ENCODE measurements at regions not wholly inside any gene's neighbourhood (a gene's known extent, or its start where the extent isn't known, plus 50 kb on each side); places are given as distances from the start of the nearest gene placed in this dataset.

DNA sequence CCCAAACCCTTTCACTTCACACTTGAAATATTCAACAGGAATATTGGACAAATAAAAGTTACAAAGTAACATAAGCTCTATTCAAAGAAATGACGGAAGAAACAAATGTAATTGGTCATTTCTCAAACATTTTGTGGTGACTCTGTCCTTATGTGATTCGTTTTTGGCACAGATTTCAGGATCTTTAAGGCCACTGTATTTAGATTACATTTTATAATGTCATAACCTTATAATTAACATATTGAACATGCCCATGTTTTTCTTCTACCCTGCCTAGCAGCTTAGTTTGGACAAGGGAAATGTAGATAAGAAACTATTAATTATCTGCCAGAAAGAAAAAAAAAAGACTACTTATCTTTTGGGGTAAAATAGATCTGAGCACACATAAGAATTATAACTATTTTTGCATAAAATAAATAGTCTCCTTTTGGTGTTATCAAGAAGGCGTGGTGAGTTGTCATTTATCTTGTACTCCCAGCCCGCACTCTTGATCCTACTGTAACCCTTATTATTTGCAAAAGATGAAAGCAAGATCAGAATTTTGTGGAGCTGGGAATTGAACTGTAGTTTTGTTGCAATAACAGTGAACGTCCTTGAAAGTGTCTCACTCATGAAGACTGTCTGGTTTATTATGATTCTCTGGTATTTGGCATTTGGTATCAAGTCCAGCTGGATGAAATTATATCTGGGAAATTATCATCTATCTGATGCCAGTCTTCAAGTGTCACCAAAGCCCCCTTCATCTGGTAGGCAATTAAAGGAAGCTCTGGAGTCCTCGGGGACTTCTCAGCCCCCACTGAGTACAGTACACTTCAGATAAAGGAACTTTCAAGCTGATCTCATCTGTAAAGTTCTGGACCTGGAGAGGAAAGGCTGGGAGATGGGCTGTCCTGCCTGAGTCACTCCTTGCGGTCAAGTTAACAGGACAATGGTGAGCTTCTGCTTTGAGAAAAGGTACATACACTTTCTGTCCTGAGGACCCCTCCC is 175.7 kb upstream of the INHBA start:
- Histone ChIP-seq H3K27me3 (ENCODE audit: control insufficient read depth in 1 of 2, insufficient read depth in 2 of 2, low read length in 2 of 2) (no peaks in the 10 kb centered on the region), H3K9ac (ENCODE audit: insufficient read depth, low read depth, low read length) (no peak overlapping the region), H2AFZ (ENCODE audit: low read length) (no peak overlapping the region), H3K4me1 (ENCODE audit: insufficient read depth, low read length) (no peaks in the 10 kb centered on the region), H3K4me3 (replicated peaks in 1 of 3; ENCODE audit: insufficient read depth in 1 of 3, low read depth in 2 of 3, low read length in 3 of 3) (no peak overlapping the region), H4K20me1 (ENCODE audit: insufficient read depth, low read length) (no peaks in the 10 kb centered on the region), H3K27ac (ENCODE audit: extremely low read length, insufficient read depth, low read length) (no peak overlapping the region), H3K4me2 (ENCODE audit: low read depth, low read length) (no peak overlapping the region), H3K79me2 (ENCODE audit: insufficient read depth, low read length) (no peaks in the 10 kb centered on the region), H3K36me3 (replicated peaks in 1 of 2; ENCODE audit: control insufficient read depth in 1 of 2, insufficient read depth in 2 of 2, low read length in 2 of 2) (no peaks in the 10 kb centered on the region), H3K9me3 (ENCODE audit: low read length) (no peaks in the 10 kb centered on the region)
- WGBS (ENCODE audit: low lambda C conversion rate), result 16% methylated on average over 7 of the region's 7 CpGs
- intact Hi-C loops (cut with micrococcal nuclease; ENCODE audit: unreplicated experiment) (no loop called here), in situ Hi-C loops (cut with HindIII; ENCODE audit: extremely low pct_ligation_motif_present, low pct_unique_long_range_greater_than_20kb) (no loop called here)
- no peak for DNase-seq (ENCODE audit: low spot score)
- BruUV-seq (replicated peaks), result no TSS peak
- no peak for ATAC-seq
- ChIA-PET POLR2A (no interaction called here), CTCF (ENCODE audit: low intra/inter-chr PET ratio, low total read pairs) (no interaction called here)
- TF ChIP-seq ZNF549 (CRISPR knock-in tag; IDR thresholded peaks at IDR 0.05) (no peak), ZNF232 (CRISPR knock-in tag; IDR thresholded peaks at IDR 0.05; ENCODE audit: borderline replicate concordance) (no peak), ZMYM3 (CRISPR knock-in tag; IDR thresholded peaks at IDR 0.05) (no peak), TFE3 (CRISPR knock-in tag; IDR thresholded peaks at IDR 0.05) (no peak)
- FAIRE-seq, result no peak

GRCh38 chr7:41877118-41877517 is 174.2 kb upstream of the INHBA start:
- DNase-seq (ENCODE audit: low spot score), result no peak
- Histone ChIP-seq H3K4me1 (ENCODE audit: insufficient read depth, low read length) (no peaks in the 10 kb centered on the region), H2AFZ (ENCODE audit: low read length) (no peak overlapping the region), H3K9ac (ENCODE audit: insufficient read depth, low read depth, low read length) (no peak overlapping the region), H3K36me3 (replicated peaks in 1 of 2; ENCODE audit: control insufficient read depth in 1 of 2, insufficient read depth in 2 of 2, low read length in 2 of 2) (no peaks in the 10 kb centered on the region), H3K27ac (ENCODE audit: extremely low read length, insufficient read depth, low read length) (no peak overlapping the region), H4K20me1 (ENCODE audit: insufficient read depth, low read length) (no peaks in the 10 kb centered on the region), H3K4me2 (ENCODE audit: low read depth, low read length) (no peak overlapping the region), H3K4me3 (replicated peaks in 1 of 3; ENCODE audit: insufficient read depth in 1 of 3, low read depth in 2 of 3, low read length in 3 of 3) (no peak overlapping the region), H3K27me3 (ENCODE audit: control insufficient read depth in 1 of 2, insufficient read depth in 2 of 2, low read length in 2 of 2) (no peaks in the 10 kb centered on the region), H3K79me2 (ENCODE audit: insufficient read depth, low read length) (no peaks in the 10 kb centered on the region), H3K9me3 (ENCODE audit: low read length) (no peaks in the 10 kb centered on the region)
- ATAC-seq, result no peak
- intact Hi-C loops (cut with micrococcal nuclease; ENCODE audit: unreplicated experiment) (no loop called here), in situ Hi-C loops (cut with HindIII; ENCODE audit: extremely low pct_ligation_motif_present, low pct_unique_long_range_greater_than_20kb) (no loop called here)
- WGBS (ENCODE audit: low lambda C conversion rate), result 9% methylated on average over 7 of the region's 7 CpGs
- no TSS peak for BruUV-seq (replicated peaks)
- ChIA-PET CTCF (ENCODE audit: low intra/inter-chr PET ratio, low total read pairs) (no interaction called here), POLR2A (no interaction called here)
- no peak for FAIRE-seq
- TF ChIP-seq CBX5 (CRISPR knock-in tag; IDR thresholded peaks at IDR 0.05; ENCODE audit: borderline replicate concordance) (no peak), ZNF281 (CRISPR knock-in tag; IDR thresholded peaks at IDR 0.05; ENCODE audit: borderline replicate concordance) (no peak), HMGXB3 (CRISPR knock-in tag; IDR thresholded peaks at IDR 0.05; ENCODE audit: borderline replicate concordance) (no peak), NFIB (CRISPR knock-in tag; IDR thresholded peaks at IDR 0.05; ENCODE audit: borderline replicate concordance) (no peak), PLRG1 (conservative IDR thresholded peaks at IDR 0.05) (no peak)

Measured in HepG2 (cell line).